Ammon's horn (tissue), 1 donor: ENCODE measurements at regions not wholly inside any gene's neighbourhood (a gene's known extent, or its start where the extent isn't known, plus 50 kb on each side); places are given as distances from the start of the nearest gene placed in this dataset.
"Not testable (repeated sequence)": the region's sequence is repeated elsewhere in the genome, so short reads cannot be mapped to it uniquely, and the experiment has no call there.

Experiments used
- DNase-seq: peaks from one replicate; pipeline ENCODE4 v3.0.0-alpha.2; 2016; ENCODE audit warnings: low spot score

- DNase-seq = no peak
These were observed 131.4 kb upstream of the F3 start for GRCh38 chr1:94672934-94673333.

DNA sequence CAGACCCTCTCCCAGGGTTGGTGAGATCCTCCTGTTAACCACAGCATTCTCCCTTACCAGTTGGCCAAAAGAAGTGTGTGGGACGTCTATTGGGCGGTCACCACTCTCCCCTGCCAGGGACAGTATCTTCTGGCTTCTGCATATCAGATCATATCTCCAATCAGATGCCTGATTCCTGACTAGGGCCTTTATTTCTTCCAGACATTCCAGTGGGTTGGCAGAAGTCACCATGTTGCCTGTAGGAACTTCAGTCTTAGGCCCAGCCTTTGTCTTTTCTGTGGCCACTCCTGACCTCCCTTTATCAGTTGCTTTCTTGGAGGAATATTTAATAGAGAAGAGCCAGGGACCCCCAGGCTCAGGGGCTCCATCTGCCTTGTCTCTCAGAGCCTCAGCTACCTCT is 130.4 kb upstream of the F3 start:
- no peak for DNase-seq

- no peak for DNase-seq
These were observed 128.7 kb upstream of the F3 start for GRCh38 chr1:94670273-94670672.

GRCh38 chr1:94669198-94669597 is 127.6 kb upstream of the F3 start:
- no peak for DNase-seq

GRCh38 chr1:94668528-94668927 is 127.0 kb upstream of the F3 start:
- no peak for DNase-seq

DNA sequence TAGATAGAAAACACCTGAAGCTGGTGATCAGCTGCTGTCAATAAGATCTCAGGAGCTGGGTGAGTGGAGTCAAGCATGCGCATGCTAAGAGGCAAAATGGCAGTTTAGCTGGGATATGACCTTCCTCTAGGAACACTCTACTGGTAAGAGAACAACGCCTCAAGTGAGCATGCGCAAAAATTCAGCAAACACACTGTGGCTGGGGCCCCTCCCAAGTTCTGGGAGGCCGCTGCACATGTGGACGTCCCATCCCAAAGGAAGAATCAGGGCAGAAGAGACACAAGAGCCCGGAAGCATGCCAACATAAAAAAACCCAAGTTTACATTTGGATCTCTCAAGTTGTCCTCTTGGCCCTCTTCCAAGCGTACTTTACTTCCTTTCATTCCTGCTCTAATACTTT is 126.3 kb upstream of the F3 start:
- no peak for DNase-seq

- no peak for DNase-seq
These were observed 125.2 kb upstream of the F3 start for GRCh38 chr1:94666797-94667196.

- DNase-seq = no peak
These were observed 119.9 kb upstream of the F3 start for GRCh38 chr1:94661431-94661932.

GRCh38 chr1:94660994-94661393 is 119.4 kb upstream of the F3 start:
- no peak for DNase-seq

- no peak for DNase-seq
These were observed 118.7 kb upstream of the F3 start for GRCh38 chr1:94660258-94660657.

DNA sequence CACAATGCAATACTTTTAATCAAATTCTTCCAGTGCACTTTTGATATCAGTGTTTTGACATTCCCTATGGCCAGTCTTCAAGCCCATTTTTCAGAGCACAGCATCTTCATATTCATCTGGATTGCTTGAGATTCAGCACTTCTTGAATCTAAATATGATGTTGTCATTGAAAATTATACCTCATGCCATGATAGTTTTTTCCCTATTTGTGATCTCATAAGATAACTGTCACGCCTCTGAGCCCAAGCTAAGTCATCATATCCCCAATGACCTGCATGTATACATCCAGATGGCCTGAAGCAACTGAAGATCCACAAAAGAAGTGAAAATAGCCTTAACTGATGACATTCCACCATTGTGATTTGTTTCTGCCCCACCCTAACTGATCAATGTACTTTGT is 117.6 kb upstream of the F3 start:
- not testable (repeated sequence) for DNase-seq

GRCh38 chr1:94658221-94658620 is 116.7 kb upstream of the F3 start:
- no peak for DNase-seq

- DNase-seq = not testable (repeated sequence)
These were observed 116.2 kb upstream of the F3 start for GRCh38 chr1:94657776-94658175.

DNA sequence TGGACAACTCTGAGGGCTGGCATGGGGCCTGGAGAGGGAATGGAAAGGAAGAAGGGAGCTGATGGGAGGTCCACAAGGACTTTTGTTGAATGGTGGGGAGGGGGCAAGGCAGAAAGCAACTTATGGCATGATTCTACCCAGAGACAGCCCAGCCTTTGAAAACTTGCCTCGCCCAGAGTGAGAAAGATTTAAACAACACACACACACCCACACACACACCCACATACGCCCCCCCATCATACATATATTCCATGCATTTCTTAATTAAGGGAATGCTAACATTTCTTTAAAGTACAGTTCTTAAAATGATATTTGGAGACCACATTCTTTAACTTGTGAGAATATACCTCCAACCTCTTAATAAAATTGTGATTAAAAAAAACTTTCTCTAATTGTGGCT is 115.4 kb upstream of the F3 start:
- DNase-seq = no peak

GRCh38 chr1:94654919-94655318 is 113.4 kb upstream of the F3 start:
- no peak for DNase-seq

- DNase-seq = no peak
These were observed 112.9 kb upstream of the F3 start for GRCh38 chr1:94654459-94654858.

DNA sequence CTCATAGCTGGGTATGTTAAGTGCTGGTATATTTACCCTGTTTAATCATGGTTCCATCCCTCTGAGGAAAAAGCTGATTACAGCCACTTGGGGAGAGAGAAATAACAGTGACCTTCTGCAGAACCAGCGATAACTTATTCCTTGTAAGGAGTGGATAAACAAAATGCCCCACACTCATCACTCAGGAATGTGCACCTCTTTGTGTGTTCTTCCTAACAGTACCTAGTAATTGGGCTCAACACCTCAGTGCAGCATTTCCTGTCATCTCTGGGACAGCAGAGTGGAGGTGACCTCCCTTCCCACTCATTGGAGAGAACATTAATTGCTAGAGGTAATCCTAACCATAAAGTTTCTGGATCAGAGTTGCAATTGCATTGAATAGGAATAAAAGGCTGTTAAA is 112.5 kb upstream of the F3 start:
- DNase-seq = no peak

DNA sequence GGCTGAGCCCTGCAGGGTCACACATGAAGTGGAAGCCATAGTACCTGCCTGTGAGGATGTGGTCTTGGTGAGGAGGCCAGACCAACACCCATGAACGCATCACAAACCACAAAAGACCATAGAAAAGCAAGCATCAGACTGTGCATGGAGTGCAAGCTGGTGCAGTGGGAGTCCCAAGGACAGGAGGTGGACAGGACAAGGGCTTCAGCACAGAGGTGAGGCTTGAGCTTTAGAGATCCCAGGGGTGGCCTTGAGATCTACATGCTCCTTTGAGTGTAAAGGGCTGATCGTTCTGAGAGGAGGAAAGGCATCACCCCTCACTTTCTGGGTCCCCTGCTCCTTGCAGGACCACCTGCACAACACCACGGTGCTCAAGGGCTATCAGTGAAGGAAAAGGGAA is 111.9 kb upstream of the F3 start:
- no peak for DNase-seq

GRCh38 chr1:94651076-94651475 is 109.5 kb upstream of the F3 start:
- DNase-seq = no peak

GRCh38 chr1:94650301-94650700 is 108.7 kb upstream of the F3 start:
- DNase-seq = no peak

GRCh38 chr1:94648225-94649007 is 106.9 kb upstream of the F3 start:
- DNase-seq = no peak

DNA sequence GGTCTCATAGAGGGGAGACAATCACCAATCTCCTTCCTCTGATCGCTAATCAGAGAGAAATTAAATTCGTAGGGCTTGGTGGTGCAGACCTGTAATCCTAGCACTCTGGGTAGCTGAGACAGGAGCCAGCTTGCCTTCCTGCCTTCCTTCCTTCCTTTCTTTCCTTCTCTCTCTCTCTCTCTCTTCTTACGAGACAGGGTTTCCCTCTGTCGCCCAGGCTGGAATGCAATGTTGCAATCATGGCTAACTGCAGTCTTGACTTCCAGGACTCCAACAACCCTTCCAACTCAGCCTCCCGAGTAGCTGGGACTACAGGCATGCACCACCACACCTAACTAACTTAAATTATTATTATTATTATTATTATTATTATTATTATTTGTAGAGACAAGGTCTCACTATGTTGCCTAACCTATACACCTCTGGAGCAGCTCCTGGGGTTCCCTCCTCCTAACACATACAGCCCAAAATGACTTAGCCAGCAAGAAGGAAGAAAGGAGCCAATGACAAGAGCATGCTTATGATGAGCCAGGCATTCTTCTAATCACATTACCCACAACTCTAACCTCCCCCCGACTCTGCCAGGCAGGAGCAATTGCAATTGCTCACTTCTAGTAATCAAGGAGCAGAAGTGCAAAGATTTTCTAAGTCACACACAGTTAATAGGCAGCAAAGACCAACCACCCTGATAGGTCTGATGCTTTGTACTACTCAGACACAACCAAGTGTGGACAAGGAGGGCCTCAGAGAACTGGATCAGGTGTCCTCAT is 105.4 kb upstream of the F3 start:
- no peak for DNase-seq

DNA sequence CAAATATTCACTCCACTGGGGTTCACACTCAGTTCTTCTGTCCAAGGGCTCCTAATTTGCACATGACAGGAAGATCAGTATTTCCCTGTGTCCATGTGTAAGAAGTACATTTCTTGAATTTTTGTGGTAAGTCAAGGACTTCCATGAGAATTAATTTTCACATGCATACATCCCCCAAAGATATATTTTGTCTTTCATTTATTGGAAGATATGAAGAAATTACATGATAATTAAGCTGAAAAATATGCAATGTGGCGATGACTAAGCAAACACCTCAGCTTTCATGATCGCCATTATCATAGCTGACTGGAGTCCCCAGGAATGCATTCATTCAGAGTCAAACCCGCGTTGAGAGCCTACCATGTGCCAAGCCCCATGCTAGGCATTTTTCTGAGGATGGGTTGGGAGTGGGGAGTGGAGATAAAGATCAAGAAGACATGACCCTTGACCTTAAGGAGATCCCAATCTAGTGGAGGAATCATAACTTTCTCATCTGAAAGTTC is 104.6 kb upstream of the F3 start:
- no peak for DNase-seq
